Suppressor macrophage treated with lipopolysaccharide for 1 hour (primary cell): ENCODE measurements at regions not wholly inside any gene's neighbourhood (a gene's known extent, or its start where the extent isn't known, plus 50 kb on each side); places are given as distances from the start of the nearest gene placed in this dataset.
"Not testable (repeated sequence)": the region's sequence is repeated elsewhere in the genome, so short reads cannot be mapped to it uniquely, and the experiment has no call there.

ENCODE experiments used
- DNase-seq, 3 donors: peaks; one replicate each; pipeline ENCODE4 v3.0.0-alpha.2; 2020 to 2022

DNA sequence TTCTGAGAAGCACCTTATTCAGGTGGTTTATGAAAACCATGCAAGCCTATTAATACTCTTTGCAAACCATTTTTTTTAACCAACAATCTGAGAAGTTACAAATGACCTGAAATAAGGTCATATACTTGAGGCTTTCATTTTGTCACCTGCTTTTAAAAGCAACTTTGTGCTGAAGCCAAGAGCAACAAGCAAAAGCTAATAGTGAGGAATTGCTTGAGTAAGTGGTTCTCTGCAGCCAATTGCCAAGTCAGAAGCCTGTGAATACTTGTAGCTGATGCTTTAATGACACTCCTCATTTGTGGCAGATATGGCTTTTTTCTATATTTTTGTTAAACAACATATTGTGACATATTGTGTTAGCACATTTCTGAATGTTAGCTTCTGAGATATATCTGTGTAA lies 126.7 kb upstream of the ZNF608 start:
- DNase-seq: no peak

DNA sequence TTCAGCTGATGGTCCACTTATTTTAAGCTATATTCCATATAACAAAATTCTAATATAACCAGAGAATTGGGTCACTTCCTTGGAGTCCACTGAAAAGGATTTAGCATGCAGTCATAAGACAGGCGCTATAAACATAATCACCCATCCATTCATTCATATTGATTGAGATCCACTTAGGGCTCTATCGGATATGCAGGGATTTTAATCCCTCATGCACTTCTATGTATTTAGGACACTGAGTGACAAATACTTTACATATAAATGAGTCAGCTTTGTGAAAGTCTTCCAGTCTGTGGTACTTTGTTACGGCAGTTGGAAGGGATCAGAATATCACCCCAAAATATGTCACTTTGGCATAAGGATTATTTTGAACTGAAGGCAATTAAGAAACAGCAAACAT lies 127.3 kb upstream of the ZNF608 start:
- DNase-seq: no peak

GRCh38 chr5:124876566-124876965 lies 130.1 kb upstream of the ZNF608 start:
- DNase-seq: peak in 2 of 3 donors; percentile 13 to 29

DNA sequence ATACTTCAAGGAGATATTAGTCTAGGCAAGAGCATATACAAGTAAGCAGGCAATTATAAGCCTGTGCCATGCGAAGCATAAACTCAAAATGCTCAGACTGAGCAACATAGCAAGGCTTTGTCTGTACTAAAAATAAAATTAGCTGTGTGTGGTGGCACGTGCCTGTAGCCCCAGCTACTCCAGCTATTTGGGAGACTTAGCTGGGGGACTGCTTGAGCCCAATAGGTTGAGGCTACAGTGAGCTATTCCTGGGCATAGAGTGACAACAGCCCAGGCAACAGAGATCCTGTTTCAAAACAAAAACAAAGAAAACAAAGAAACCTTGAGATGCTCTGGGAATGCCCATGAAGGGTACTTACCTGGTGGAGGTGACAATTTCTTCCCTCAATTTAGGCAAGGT lies 130.5 kb upstream of the ZNF608 start:
- DNase-seq: no peak

DNA sequence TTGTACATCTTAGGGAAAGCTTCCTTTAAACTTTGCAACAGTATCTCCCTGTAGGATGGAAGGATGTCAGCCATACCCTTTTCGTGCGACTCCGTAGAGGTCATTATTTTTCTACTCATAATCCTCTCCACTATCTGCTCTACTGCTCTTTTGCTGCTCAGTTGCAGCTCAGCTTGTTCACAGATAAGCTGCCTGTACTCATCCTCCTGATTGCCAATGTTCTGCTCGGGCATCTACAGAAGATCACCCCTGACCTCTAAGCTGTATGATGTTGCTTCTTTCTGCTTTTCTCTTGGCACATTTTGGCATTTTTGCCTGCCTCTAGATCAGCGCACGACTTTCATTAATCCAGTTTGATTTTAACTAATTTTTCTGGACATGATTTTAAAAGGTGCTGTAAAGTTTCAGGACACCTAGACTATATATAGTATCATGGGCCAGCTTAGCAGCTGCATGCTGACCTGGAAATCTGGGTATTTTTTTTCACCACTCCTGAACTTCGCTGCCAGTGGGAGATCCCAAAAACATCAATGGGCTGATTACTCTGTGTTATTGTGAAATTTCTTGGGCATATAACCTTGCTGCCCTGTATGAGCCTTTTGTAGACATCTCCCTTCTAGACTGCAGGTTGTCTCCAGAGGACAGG lies 131.2 kb upstream of the ZNF608 start:
- no peak for DNase-seq

GRCh38 chr5:124878583-124879342 lies 132.3 kb upstream of the ZNF608 start:
- peak; percentile 34 to 57 (median 46) for DNase-seq

DNA sequence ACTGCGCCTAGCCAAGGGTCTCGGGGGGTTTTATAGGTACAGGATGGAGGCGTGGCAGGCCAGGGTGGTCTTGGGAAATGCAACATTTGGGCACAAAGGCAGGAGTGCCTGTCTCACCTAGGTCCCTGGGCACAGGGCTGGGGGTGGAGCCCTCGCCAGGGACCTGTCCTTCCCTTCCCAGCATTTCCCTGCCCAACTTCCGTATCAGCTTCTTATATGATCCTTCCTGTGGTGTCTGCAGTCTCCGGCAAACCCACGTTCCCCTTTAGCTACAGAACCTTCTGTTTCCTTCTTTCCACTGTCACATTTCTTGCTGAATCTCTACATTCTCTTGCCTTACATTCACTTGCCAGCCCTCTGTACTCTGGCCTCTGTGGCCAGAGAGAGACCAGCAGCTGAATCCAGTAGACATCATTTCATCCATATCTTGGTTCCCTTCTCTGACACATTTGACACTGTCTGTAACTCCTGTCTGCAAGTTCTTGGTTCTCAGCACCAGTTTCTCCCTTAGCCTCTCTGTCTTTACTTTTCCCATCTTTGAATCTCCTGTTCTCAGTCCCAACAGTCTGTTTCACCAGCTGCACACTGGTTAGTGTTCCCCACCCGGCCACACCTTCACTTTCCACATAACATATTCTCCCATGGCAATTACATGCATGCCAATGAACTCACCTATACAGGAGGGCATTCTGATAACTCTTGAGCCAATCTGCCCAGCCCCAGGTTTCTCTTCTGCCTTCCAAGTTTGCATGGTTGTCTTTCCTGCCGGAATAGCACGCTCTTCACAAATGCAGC lies 134.7 kb upstream of the ZNF608 start:
- DNase-seq: peak; percentile 46 to 59 (median 58)

DNA sequence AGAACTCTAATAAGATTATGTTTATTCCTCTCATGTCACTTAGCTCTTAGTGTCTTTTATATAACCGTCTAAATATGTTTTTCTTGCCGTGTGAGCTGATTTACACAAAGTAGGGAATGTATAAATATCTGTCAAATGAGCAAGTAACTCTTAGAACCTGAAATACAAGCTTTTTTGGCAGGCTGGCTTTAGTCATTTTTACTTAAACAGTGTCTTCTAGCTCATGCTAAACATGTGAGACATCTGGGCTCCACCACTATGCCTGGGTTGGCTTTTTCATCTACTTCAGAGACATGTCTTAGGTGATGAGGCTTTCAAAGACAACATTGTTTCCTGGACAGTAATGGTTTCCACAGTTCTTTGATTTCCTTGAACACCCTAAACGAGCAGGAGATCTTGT lies 137.2 kb upstream of the ZNF608 start:
- DNase-seq: no peak

- DNase-seq: no peak
Observed at GRCh38 chr5:124884114-124884513, 137.7 kb upstream of the ZNF608 start.

GRCh38 chr5:124885490-124885889 lies 139.1 kb upstream of the ZNF608 start:
- no peak for DNase-seq

GRCh38 chr5:124887223-124887622 lies 140.8 kb upstream of the ZNF608 start:
- no peak for DNase-seq

GRCh38 chr5:124888050-124888506 lies 141.6 kb upstream of the ZNF608 start:
- DNase-seq: no peak

GRCh38 chr5:124888622-124889485 lies 142.4 kb upstream of the ZNF608 start:
- no peak for DNase-seq

- DNase-seq: peak in 1 of 3 donors; percentile 19
Observed at GRCh38 chr5:124889486-124889825, 143.0 kb upstream of the ZNF608 start.

- no peak for DNase-seq
Observed at GRCh38 chr5:124889850-124890249, 143.4 kb upstream of the ZNF608 start.

- not testable (repeated sequence) for DNase-seq
Observed at GRCh38 chr5:124890442-124890841, 144.0 kb upstream of the ZNF608 start.

- no peak for DNase-seq
Observed at GRCh38 chr5:124891179-124891578, 144.7 kb upstream of the ZNF608 start.

DNA sequence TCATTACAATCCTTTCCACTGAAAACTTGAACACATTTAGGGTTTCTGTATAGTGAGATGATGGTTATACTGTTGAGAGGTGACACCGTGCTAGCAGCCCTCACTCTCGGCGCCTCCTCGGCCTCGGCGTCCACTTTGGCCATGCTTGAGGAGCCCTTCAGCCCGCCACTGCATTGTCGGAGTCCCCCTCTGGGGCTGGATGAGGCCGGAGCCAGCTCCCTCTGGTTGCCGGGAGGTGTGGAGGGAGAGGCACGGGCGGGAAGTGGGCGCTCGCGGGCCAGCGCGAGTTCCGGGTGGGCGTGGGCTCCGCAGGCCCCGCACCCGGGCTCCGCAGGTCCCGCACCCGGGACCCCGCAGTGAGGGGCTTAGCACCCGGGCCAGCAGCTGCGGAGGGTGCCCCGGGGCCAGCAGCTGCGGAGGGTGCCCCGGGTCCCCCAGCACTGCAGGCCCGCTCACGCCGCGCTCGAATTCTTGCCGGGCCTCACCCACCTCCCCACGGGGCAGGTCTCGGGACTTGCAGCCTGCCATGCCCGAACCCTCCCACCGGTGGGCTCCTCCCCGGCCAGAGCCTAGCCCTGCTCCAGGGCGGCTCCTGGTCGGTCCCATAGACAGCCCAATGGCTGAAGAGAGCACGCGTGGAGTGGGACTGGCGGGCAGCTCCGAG lies 145.9 kb upstream of the ZNF608 start:
- DNase-seq: no peak

GRCh38 chr5:124894541-124894940 lies 148.1 kb upstream of the ZNF608 start:
- no peak for DNase-seq

GRCh38 chr5:124895236-124895635 lies 148.8 kb upstream of the ZNF608 start:
- no peak for DNase-seq

GRCh38 chr5:124901081-124901480 lies 154.6 kb upstream of the ZNF608 start:
- no peak for DNase-seq
